ENCODE measurements at regions not wholly inside any gene's neighbourhood (a gene's known extent, or its start where the extent isn't known, plus 50 kb on each side); places are given as distances from the start of the nearest gene placed in this dataset.

DNA sequence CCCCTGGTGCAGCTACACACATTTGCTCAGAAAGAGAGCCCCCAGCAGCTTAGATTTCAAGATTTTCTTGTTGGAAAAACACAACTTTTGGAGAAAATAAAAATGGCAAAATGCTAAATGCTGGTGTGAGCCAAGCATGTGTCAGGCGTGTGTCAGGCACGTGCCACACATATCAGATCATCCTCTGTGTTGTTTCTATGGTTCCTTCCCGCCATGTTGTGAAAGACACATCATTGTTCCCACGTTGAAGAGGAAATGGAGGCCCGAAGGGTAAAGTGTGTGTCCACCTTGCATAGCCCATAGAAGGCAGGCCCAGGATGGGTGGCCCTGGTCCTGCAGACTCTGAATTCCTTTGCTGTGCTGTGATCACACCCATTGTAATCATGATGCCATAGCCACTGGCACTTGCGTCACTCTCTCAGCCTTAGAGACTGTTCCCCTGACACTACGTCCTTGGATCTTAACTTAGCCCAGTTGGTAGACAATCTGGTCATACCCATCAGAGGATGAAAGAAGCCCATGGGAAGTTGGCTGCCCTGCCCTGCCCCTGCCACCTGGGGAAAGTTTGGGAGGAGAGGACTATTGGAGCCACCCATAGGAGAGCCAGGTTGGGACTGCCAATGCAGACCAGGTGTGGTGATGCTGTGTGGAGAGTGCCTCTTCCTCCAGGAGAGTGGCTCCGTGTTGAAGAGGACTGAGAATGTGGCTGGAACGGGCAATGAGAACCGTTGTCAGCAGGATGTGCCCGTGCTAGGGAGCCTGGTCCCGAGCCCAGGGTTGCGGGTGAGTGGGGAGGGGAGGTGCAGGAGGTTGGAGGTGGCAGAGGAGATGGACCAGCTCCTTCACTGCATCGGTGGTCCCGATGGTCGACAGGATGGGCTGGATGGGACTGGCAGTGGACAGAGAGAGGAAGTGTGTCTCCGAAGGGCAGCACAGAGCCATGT lies 65.6 kb upstream of the IGFBP3 start:
- no peak for DNase-seq

DNA sequence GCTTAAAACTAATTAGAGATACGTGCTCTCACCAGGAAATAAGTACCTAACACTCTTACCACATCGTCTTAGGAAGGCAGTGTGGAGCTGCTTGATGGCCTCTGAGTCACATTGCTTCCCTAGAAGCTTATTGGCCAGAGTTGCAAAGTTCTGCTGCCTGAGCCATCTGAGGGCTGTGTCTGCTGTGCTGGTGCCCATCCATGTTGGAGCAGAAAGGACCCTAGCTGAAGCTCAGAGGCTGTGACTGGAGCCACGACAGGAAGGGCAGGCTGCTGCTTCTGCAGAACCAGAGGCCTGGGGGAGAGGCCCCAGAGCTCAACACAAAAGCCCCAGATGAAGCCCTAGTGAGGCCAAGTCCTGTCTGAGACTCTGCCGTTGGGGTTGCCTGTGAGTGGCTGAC lies 64.8 kb upstream of the IGFBP3 start:
- no peak for DNase-seq

GRCh38 chr7:45984386-45985295 lies 63.6 kb upstream of the IGFBP3 start:
- DNase-seq: no peak

- DNase-seq: no peak
Observed at GRCh38 chr7:45983720-45984255, 62.7 kb upstream of the IGFBP3 start.

- no peak for DNase-seq
Observed at GRCh38 chr7:45982907-45983719, 62.0 kb upstream of the IGFBP3 start.

DNA sequence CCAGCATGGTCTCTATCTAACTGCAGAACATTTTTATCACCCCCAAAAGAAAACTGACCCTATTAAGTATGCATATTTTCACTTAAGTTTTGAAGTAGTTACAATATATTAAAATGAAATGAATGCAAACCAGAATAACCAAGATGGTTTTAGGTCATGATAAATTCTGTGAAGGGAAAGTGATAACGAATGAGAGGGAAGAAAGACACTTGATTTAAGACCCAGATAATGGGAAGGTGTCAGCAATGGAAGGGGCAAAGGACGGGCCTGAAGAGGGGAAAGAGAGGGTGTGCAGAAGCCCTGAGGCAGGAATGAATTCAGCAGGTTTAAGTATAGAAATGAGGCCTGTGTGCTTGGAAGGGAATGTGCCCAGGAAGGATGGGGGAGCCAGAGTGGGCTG lies 61.1 kb upstream of the IGFBP3 start:
- no peak for DNase-seq

GRCh38 chr7:45980973-45981372 lies 59.9 kb upstream of the IGFBP3 start:
- no peak for DNase-seq

- DNase-seq: no peak
Observed at GRCh38 chr7:45980181-45980905, 59.3 kb upstream of the IGFBP3 start.

DNA sequence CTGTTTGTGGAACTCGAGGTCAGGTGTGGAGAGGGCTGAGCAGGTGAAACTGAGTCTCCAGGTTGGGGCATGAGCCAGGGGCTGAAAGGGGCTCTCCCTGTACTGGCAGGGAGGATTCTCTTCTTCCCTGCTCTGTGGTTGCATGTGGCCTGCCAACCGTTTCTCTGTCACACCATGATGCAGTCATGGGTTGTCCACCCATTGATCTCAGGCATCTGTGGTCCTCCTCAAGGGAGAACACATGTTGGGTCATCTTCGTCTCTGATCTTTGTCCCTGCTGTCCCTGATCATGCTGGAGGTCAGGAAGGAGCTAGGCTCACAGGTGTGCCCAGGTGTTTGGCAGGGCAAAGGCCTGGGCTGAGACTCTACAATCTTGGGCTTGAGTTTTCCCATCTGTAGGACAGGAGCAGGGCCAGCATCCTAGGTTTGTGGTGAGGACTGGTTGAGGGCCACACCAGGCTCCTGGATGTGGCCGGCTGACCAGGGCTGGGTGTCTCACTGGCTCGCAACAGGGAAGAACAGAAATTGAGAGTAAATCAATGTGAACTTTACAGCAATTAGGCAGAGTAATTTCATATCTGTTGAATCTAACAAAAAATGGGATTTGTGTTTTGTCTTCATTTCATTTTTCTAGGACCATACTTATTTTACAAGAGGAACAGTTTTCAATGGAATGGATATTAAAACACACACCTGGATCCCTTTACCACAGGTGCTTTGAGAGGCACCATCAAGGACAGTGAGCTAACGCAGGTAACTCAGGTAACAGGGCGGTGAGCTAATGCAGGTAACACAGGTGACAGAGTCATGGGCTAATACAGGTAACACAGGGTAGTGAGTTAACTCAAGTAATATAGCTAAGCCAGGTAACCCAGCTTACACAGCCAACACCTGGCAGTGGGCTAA lies 58.5 kb upstream of the IGFBP3 start:
- DNase-seq: no peak

DNA sequence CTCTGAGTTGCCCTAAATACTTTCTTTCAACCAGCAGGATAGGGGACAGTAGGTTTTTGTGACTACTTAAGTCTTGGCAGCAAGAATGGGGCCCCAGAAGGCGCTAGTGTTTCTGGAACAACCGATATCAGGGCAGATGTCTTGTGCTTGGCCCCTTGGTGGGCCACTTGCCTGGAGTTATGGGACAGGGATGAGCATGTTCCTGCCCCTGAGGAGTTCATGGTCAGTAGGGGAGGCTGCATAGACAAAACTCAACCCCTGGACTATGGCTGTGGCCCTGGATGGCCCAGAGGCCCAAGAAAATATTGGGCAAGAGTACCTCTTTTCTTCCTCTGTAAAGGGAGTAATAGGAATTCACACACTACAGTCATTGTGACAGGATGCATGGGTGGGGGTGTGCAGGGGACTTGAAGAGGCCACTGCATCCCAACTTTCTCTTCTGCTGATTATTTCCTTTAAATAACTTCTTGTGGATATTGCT lies 57.7 kb upstream of the IGFBP3 start:
- DNase-seq: no peak

GRCh38 chr7:45978010-45978681 lies 57.1 kb upstream of the IGFBP3 start:
- no peak for DNase-seq

GRCh38 chr7:45977256-45977780 lies 56.2 kb upstream of the IGFBP3 start:
- DNase-seq: no peak

GRCh38 chr7:45976485-45976856 lies 55.4 kb upstream of the IGFBP3 start:
- DNase-seq: no peak

GRCh38 chr7:45975847-45976484 lies 54.9 kb upstream of the IGFBP3 start:
- DNase-seq: no peak

- no peak for DNase-seq
Observed at GRCh38 chr7:45975367-45975766, 54.3 kb upstream of the IGFBP3 start.

DNA sequence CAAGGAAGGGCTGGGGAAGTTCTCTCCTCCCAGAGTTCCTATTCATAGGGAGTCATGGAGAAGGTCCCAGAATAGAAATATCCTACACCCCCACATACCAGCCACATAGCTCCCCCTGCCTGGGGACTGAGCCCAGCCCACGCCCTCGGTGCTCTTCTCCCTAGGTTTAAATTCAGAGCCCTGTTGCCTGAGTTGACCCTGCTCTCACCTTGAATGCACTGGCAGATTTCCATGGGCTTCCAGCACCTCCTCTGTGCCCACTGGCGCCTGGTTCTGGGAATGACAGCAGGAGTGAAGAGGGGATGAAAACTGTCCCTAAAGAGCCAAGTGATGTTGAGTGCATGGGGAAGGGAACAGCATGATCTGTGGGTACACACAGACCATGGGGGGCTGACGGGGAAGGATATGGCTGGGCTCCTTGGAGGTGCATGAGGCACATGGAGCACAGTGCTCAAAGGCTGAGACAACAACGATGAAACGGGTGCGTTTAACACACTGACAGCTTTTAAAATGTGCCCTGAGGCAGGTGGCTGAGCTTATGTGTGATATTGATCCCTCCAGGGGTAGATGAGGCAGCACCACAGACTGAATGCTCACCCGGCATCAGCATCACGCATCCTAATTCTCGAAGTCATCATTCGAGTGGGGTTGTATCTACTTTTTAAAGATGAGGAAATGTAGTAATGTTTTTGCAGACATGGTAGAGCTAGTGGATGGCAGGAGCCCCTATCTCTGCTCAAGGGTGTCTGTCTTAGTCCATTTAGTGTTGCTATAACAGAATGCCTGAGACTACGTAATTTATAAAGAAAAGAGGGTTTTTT lies 53.7 kb upstream of the IGFBP3 start:
- DNase-seq: no peak

GRCh38 chr7:45973725-45974532 lies 52.9 kb upstream of the IGFBP3 start:
- DNase-seq: no peak
